ENCODE measurements at regions not wholly inside any gene's neighbourhood (a gene's known extent, or its start where the extent isn't known, plus 50 kb on each side); places are given as distances from the start of the nearest gene placed in this dataset.

- H3K27me3 ChIP-seq (ENCODE audit: control insufficient read depth, insufficient read depth, low read length, poor library complexity, severe bottlenecking) = no peaks in the 10 kb centered on the region
- H3K9me3 ChIP-seq (ENCODE audit: control insufficient read depth, low read length) = no peaks in the 10 kb centered on the region
- H3K4me1 ChIP-seq (ENCODE audit: control insufficient read depth, insufficient read depth, low read length) = no peaks in the 10 kb centered on the region
- H3K4me3 ChIP-seq (ENCODE audit: insufficient read depth, low read depth, low read length) = no peak overlapping the region
- no peak overlapping the region for H3K27ac ChIP-seq (ENCODE audit: insufficient read depth, low read depth, low read length, poor library complexity, severe bottlenecking)
- no peaks in the 10 kb centered on the region for H3K36me3 ChIP-seq (ENCODE audit: control insufficient read depth, insufficient read depth, low read length)
- 71 to 73% methylated on average over 6 of the region's 6 CpGs for WGBS, 2 experiments
These were observed 737.6 kb downstream of the SLC16A7 start for GRCh38 chr12:60333461-60333860.

GRCh38 chr12:60335745-60336144, 739.9 kb downstream of the SLC16A7 start:
- H3K27me3 ChIP-seq (ENCODE audit: control insufficient read depth, insufficient read depth, low read length, poor library complexity, severe bottlenecking) = no peaks in the 10 kb centered on the region
- no peaks in the 10 kb centered on the region for H3K9me3 ChIP-seq (ENCODE audit: control insufficient read depth, low read length)
- no peaks in the 10 kb centered on the region for H3K36me3 ChIP-seq (ENCODE audit: control insufficient read depth, insufficient read depth, low read length)
- H3K4me3 ChIP-seq (ENCODE audit: insufficient read depth, low read depth, low read length) = no peak overlapping the region
- no peak overlapping the region for H3K27ac ChIP-seq (ENCODE audit: insufficient read depth, low read depth, low read length, poor library complexity, severe bottlenecking)
- H3K4me1 ChIP-seq (ENCODE audit: control insufficient read depth, insufficient read depth, low read length) = no peaks in the 10 kb centered on the region

- H3K4me1 ChIP-seq (ENCODE audit: control insufficient read depth, insufficient read depth, low read length) = no peaks in the 10 kb centered on the region
- WGBS, 2 experiments = 86 to 93% methylated on average over 3 of the region's 5 CpGs
- no peaks in the 10 kb centered on the region for H3K36me3 ChIP-seq (ENCODE audit: control insufficient read depth, insufficient read depth, low read length)
- H3K4me3 ChIP-seq (ENCODE audit: insufficient read depth, low read depth, low read length) = no peak overlapping the region
- no peak overlapping the region for H3K27ac ChIP-seq (ENCODE audit: insufficient read depth, low read depth, low read length, poor library complexity, severe bottlenecking)
- H3K9me3 ChIP-seq (ENCODE audit: control insufficient read depth, low read length) = no peaks in the 10 kb centered on the region
- no peaks in the 10 kb centered on the region for H3K27me3 ChIP-seq (ENCODE audit: control insufficient read depth, insufficient read depth, low read length, poor library complexity, severe bottlenecking)
These were observed 742.2 kb downstream of the SLC16A7 start for GRCh38 chr12:60337839-60338549.

GRCh38 chr12:60345442-60345841, 749.6 kb downstream of the SLC16A7 start:
- no peak overlapping the region for H3K4me3 ChIP-seq (ENCODE audit: insufficient read depth, low read depth, low read length)
- WGBS, 2 experiments = 94 to 96% methylated on average over 1 of the region's 1 CpG
- H3K27me3 ChIP-seq (ENCODE audit: control insufficient read depth, insufficient read depth, low read length, poor library complexity, severe bottlenecking) = no peaks in the 10 kb centered on the region
- no peaks in the 10 kb centered on the region for H3K9me3 ChIP-seq (ENCODE audit: control insufficient read depth, low read length)
- no peaks in the 10 kb centered on the region for H3K4me1 ChIP-seq (ENCODE audit: control insufficient read depth, insufficient read depth, low read length)
- no peaks in the 10 kb centered on the region for H3K36me3 ChIP-seq (ENCODE audit: control insufficient read depth, insufficient read depth, low read length)
- H3K27ac ChIP-seq (ENCODE audit: insufficient read depth, low read depth, low read length, poor library complexity, severe bottlenecking) = no peak overlapping the region

GRCh38 chr12:60349232-60349978, 753.6 kb downstream of the SLC16A7 start:
- Histone ChIP-seq H3K9me3 (ENCODE audit: control insufficient read depth, low read length) (no peaks in the 10 kb centered on the region), H3K27ac (ENCODE audit: insufficient read depth, low read depth, low read length, poor library complexity, severe bottlenecking) (no peak overlapping the region)
- WGBS, 2 experiments = 94 to 95% methylated on average over 3 of the region's 3 CpGs

GRCh38 chr12:60387356-60387755, 791.5 kb downstream of the SLC16A7 start:
- 94 to 96% methylated on average over 12 of the region's 12 CpGs for WGBS, 2 experiments
- Histone ChIP-seq H3K9me3 (ENCODE audit: control insufficient read depth, low read length) (no peaks in the 10 kb centered on the region), H3K27ac (ENCODE audit: insufficient read depth, low read depth, low read length, poor library complexity, severe bottlenecking) (no peak overlapping the region), H3K4me1 (ENCODE audit: control insufficient read depth, insufficient read depth, low read length) (no peaks in the 10 kb centered on the region), H3K36me3 (ENCODE audit: control insufficient read depth, insufficient read depth, low read length) (no peaks in the 10 kb centered on the region), H3K4me3 (ENCODE audit: insufficient read depth, low read depth, low read length) (no peak overlapping the region), H3K27me3 (ENCODE audit: control insufficient read depth, insufficient read depth, low read length, poor library complexity, severe bottlenecking) (no peaks in the 10 kb centered on the region)

More at GRCh38 chr12:60349232-60349978, 753.6 kb downstream of the SLC16A7 start:
- no peak overlapping the region for H3K4me3 ChIP-seq (ENCODE audit: insufficient read depth, low read depth, low read length)
- H3K4me1 ChIP-seq (ENCODE audit: control insufficient read depth, insufficient read depth, low read length) = no peaks in the 10 kb centered on the region
- H3K27me3 ChIP-seq (ENCODE audit: control insufficient read depth, insufficient read depth, low read length, poor library complexity, severe bottlenecking) = no peaks in the 10 kb centered on the region
- no peaks in the 10 kb centered on the region for H3K36me3 ChIP-seq (ENCODE audit: control insufficient read depth, insufficient read depth, low read length)

- H3K4me3 ChIP-seq (ENCODE audit: insufficient read depth, low read depth, low read length) = no peak overlapping the region
- no peaks in the 10 kb centered on the region for H3K9me3 ChIP-seq (ENCODE audit: control insufficient read depth, low read length)
- WGBS, 2 experiments = 89 to 100% methylated on average over 3 of the region's 3 CpGs
- no peaks in the 10 kb centered on the region for H3K27me3 ChIP-seq (ENCODE audit: control insufficient read depth, insufficient read depth, low read length, poor library complexity, severe bottlenecking)
- no peaks in the 10 kb centered on the region for H3K4me1 ChIP-seq (ENCODE audit: control insufficient read depth, insufficient read depth, low read length)
- no peaks in the 10 kb centered on the region for H3K36me3 ChIP-seq (ENCODE audit: control insufficient read depth, insufficient read depth, low read length)
- no peak overlapping the region for H3K27ac ChIP-seq (ENCODE audit: insufficient read depth, low read depth, low read length, poor library complexity, severe bottlenecking)
These were observed 795.2 kb downstream of the SLC16A7 start for GRCh38 chr12:60391051-60391450.

GRCh38 chr12:60391791-60392190, 796.0 kb downstream of the SLC16A7 start:
- Histone ChIP-seq H3K9me3 (ENCODE audit: control insufficient read depth, low read length) (no peaks in the 10 kb centered on the region), H3K4me3 (ENCODE audit: insufficient read depth, low read depth, low read length) (no peak overlapping the region), H3K27ac (ENCODE audit: insufficient read depth, low read depth, low read length, poor library complexity, severe bottlenecking) (no peak overlapping the region), H3K4me1 (ENCODE audit: control insufficient read depth, insufficient read depth, low read length) (no peaks in the 10 kb centered on the region), H3K27me3 (ENCODE audit: control insufficient read depth, insufficient read depth, low read length, poor library complexity, severe bottlenecking) (no peaks in the 10 kb centered on the region), H3K36me3 (ENCODE audit: control insufficient read depth, insufficient read depth, low read length) (no peaks in the 10 kb centered on the region)

- no peaks in the 10 kb centered on the region for H3K9me3 ChIP-seq (ENCODE audit: control insufficient read depth, low read length)
- H3K4me1 ChIP-seq (ENCODE audit: control insufficient read depth, insufficient read depth, low read length) = no peaks in the 10 kb centered on the region
- no peak overlapping the region for H3K27ac ChIP-seq (ENCODE audit: insufficient read depth, low read depth, low read length, poor library complexity, severe bottlenecking)
- no peaks in the 10 kb centered on the region for H3K27me3 ChIP-seq (ENCODE audit: control insufficient read depth, insufficient read depth, low read length, poor library complexity, severe bottlenecking)
- no peaks in the 10 kb centered on the region for H3K36me3 ChIP-seq (ENCODE audit: control insufficient read depth, insufficient read depth, low read length)
- 91 to 94% methylated on average over 5 of the region's 5 CpGs for WGBS, 2 experiments
- H3K4me3 ChIP-seq (ENCODE audit: insufficient read depth, low read depth, low read length) = no peak overlapping the region
These were observed 797.3 kb downstream of the SLC16A7 start for GRCh38 chr12:60393093-60393492.

GRCh38 chr12:60394665-60395064, 798.8 kb downstream of the SLC16A7 start:
- 86 to 100% methylated on average over 2 of the region's 2 CpGs for WGBS, 2 experiments
- no peaks in the 10 kb centered on the region for H3K4me1 ChIP-seq (ENCODE audit: control insufficient read depth, insufficient read depth, low read length)
- H3K4me3 ChIP-seq (ENCODE audit: insufficient read depth, low read depth, low read length) = no peak overlapping the region
- H3K36me3 ChIP-seq (ENCODE audit: control insufficient read depth, insufficient read depth, low read length) = no peaks in the 10 kb centered on the region
- H3K27me3 ChIP-seq (ENCODE audit: control insufficient read depth, insufficient read depth, low read length, poor library complexity, severe bottlenecking) = no peaks in the 10 kb centered on the region
- H3K27ac ChIP-seq (ENCODE audit: insufficient read depth, low read depth, low read length, poor library complexity, severe bottlenecking) = no peak overlapping the region
- no peaks in the 10 kb centered on the region for H3K9me3 ChIP-seq (ENCODE audit: control insufficient read depth, low read length)

All from ectodermal cell (in vitro differentiated cells).